Suprapubic skin (tissue), 4 donors: ENCODE measurements at regions not wholly inside any gene's neighbourhood (a gene's known extent, or its start where the extent isn't known, plus 50 kb on each side); places are given as distances from the start of the nearest gene placed in this dataset.

Source experiments
- DNase-seq, 2 donors: peaks; one replicate each; pipeline ENCODE4 v3.0.0-alpha.2; 2019; ENCODE audit warnings: low spot score in 2 of 2
- H3K27ac ChIP-seq: fragments of 200-600 bp; sonication (generic); one replicate; pipeline ENCODE4 v1.5.1; 2019
- H3K27me3 ChIP-seq: fragments of 200-600 bp; sonication (generic); one replicate; pipeline ENCODE4 v1.5.1; 2019
- H3K36me3 ChIP-seq: fragments of 200-600 bp; sonication (generic); one replicate; pipeline ENCODE4 v1.5.1; 2019
- H3K4me1 ChIP-seq: fragments of 200-600 bp; sonication (generic); one replicate; pipeline ENCODE4 v1.5.1; 2019
- H3K4me3 ChIP-seq: fragments of 200-600 bp; sonication (generic); one replicate; pipeline ENCODE4 v1.5.1; 2019; ENCODE audit warnings: mild to moderate bottlenecking
- H3K9me3 ChIP-seq: fragments of 200-600 bp; sonication (generic); one replicate; pipeline ENCODE4 v1.5.1; 2019
- EP300 ChIP-seq: sonication (generic); formaldehyde crosslinking; IDR thresholded peaks from one replicate; pipeline ENCODE4 v1.6.1; 2017; ENCODE audit warnings: antibody characterized with exemption
- POLR2A ChIP-seq, 2 donors: fragments of 450-650 bp; IDR thresholded peaks; one replicate each; pipeline ENCODE4 v1.6.1; 2017; ENCODE audit warnings: antibody characterized with exemption in 2 of 2, mild to moderate bottlenecking in 2 of 2, moderate library complexity in 2 of 2
- POLR2AphosphoS5 ChIP-seq, 3 donors: sonication (generic); formaldehyde crosslinking; IDR thresholded peaks; one replicate each; pipeline ENCODE4 v1.6.1; 2017; ENCODE audit warnings: antibody characterized with exemption in 3 of 3
- WGBS: methylation state at CpG from one replicate; pipeline ENCODE4 v1.1.5; 2018; 5-methylcytosine and 5-hydroxymethylcytosine counted together
- TF ChIP-seq, protein P1 (sequence below), 2 donors: fragments of 200-600 bp in 1 of 2; fragments of 450-650 bp in 1 of 2; sonication (generic) in 1 of 2; IDR thresholded peaks; one replicate each; pipeline ENCODE4 v1.5.1; 2016 to 2019; ENCODE audit warnings: antibody characterized with exemption in 2 of 2, mild to moderate bottlenecking in 1 of 2, moderate library complexity in 1 of 2

- DNase-seq: peak; percentile 56 to 74
- no peak overlapping the region for H3K4me3 ChIP-seq
- no peak overlapping the region for H3K27ac ChIP-seq
- peaks cover 68% of the 10 kb centered on the region for H3K36me3 ChIP-seq
- H3K4me1 ChIP-seq: peaks cover 5% of the 10 kb centered on the region
- WGBS: 95% methylated on average over 12 of the region's 12 CpGs
- no peaks in the 10 kb centered on the region for H3K9me3 ChIP-seq
- TF ChIP-seq POLR2AphosphoS5 (IDR thresholded peaks at IDR 0.05): no peak
- TF ChIP-seq, protein P1, sequence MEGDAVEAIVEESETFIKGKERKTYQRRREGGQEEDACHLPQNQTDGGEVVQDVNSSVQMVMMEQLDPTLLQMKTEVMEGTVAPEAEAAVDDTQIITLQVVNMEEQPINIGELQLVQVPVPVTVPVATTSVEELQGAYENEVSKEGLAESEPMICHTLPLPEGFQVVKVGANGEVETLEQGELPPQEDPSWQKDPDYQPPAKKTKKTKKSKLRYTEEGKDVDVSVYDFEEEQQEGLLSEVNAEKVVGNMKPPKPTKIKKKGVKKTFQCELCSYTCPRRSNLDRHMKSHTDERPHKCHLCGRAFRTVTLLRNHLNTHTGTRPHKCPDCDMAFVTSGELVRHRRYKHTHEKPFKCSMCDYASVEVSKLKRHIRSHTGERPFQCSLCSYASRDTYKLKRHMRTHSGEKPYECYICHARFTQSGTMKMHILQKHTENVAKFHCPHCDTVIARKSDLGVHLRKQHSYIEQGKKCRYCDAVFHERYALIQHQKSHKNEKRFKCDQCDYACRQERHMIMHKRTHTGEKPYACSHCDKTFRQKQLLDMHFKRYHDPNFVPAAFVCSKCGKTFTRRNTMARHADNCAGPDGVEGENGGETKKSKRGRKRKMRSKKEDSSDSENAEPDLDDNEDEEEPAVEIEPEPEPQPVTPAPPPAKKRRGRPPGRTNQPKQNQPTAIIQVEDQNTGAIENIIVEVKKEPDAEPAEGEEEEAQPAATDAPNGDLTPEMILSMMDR (IDR thresholded peaks at IDR 0.05): no peak
- TF ChIP-seq POLR2A (IDR thresholded peaks at IDR 0.05): no peak
- no peak for TF ChIP-seq EP300
- no peaks in the 10 kb centered on the region for H3K27me3 ChIP-seq
Measured at GRCh38 chr17:77496401-77496801, 355.6 kb downstream of the SEC14L1 start.

DNA sequence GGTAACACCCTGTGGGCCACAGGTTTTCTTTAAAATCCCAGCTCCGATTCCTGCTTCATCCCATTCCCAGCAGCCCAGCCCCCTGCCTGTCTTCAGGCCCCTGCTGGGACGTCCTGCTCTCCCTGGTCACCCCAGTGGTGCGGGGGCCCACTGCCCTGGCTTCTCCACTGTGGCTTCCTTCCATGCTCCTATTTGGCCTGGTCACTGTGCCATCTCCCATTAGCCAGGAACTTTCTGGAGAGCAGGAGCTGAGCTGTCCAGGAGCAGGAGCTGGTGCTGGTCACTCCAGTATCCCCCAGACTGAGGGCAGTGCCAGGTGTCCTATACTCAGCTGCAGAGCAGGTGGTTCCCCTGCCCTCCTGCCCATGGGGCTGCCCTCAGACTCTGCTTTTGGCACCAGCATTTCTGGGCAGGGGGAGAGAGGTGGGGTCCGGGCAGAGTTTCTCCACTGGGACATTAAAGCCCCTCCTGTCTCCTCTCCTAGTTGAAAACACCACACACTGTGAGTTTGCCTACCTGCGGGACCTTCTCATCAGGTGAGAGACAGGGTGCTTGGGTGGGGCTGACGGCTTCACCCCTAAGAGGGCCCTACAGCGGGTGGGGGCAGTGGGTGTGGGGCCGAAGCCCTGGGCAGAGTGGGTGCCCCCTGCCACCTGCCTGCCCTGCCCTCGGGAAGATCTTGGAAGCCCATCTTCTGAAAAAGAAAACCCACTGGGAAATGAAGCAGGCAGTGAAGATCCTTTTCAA, 356.2 kb downstream of the SEC14L1 start:
- Histone ChIP-seq H3K36me3 (peaks cover 63% of the 10 kb centered on the region), H3K27me3 (no peaks in the 10 kb centered on the region), H3K27ac (no peak overlapping the region), H3K9me3 (no peaks in the 10 kb centered on the region), H3K4me1 (peaks cover 5% of the 10 kb centered on the region), H3K4me3 (no peak overlapping the region)
- DNase-seq: peak; percentile 44 to 74
- WGBS: 98% methylated on average over 6 of the region's 9 CpGs
- TF ChIP-seq EP300 (no peak), POLR2A (IDR thresholded peaks at IDR 0.05) (no peak), POLR2AphosphoS5 (IDR thresholded peaks at IDR 0.05) (no peak)
- TF ChIP-seq, protein P1 (IDR thresholded peaks at IDR 0.05): no peak

DNA sequence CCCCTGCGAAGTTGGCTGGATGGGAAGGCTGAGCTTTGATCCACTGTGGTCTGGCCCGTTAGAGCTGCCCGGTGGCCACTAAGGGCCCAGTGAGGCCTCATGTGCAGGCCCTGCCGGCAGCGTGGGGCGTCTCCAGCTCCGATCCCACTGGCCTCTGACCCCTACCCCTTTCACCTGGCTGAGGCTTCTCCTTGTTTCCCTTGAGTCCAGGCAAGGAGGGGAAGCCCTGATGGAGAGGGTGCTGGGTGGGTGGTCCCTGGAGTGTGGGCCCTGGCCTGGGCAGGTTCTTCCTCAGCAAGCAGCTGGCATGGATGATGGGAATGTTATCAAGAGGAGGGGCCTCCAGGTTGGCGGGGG, 356.8 kb downstream of the SEC14L1 start:
- Histone ChIP-seq H3K4me3 (no peak overlapping the region), H3K36me3 (peaks cover 58% of the 10 kb centered on the region), H3K9me3 (no peaks in the 10 kb centered on the region), H3K4me1 (peaks cover 5% of the 10 kb centered on the region), H3K27ac (no peak overlapping the region), H3K27me3 (no peaks in the 10 kb centered on the region)
- DNase-seq: peak; percentile 46 to 63
- TF ChIP-seq POLR2AphosphoS5 (IDR thresholded peaks at IDR 0.05): no peak
- TF ChIP-seq EP300: no peak
- TF ChIP-seq POLR2A (IDR thresholded peaks at IDR 0.05): no peak
- TF ChIP-seq, protein P1 (IDR thresholded peaks at IDR 0.05): no peak
- WGBS: 100% methylated on average over 4 of the region's 8 CpGs

DNA sequence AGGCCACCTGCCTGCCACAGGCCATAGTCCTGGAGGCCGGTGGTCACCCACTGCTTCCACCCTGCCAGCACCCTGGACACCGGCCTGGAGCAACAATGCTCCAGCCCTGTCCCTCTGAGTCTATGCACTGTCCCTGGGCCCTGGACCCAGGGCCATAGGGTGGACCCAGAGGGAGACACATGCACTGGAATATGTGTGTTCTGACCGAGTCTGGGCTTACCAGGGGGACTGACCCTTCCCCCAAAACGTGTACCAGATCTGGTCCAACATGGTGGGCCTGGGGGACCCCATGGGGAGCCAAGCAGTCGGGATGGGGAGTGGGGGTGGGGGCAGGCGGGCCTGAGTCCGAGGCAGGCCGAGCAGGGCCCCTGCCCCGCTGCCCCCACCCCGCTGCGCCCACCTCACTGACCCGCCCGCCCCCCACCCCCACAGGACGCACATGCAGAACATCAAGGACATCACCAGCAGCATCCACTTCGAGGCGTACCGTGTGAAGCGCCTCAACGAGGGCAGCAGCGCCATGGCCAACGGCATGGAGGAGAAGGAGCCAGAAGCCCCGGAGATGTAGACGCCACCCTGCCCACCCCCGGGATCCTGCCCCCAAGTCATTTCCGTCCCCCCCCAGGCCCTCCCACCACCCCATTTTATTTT, 357.4 kb downstream of the SEC14L1 start:
- Histone ChIP-seq H3K9me3 (no peaks in the 10 kb centered on the region), H3K27ac (no peak overlapping the region), H3K27me3 (no peaks in the 10 kb centered on the region), H3K4me3 (no peak overlapping the region), H3K36me3 (peaks cover 51% of the 10 kb centered on the region), H3K4me1 (peaks cover 5% of the 10 kb centered on the region)
- TF ChIP-seq POLR2AphosphoS5 (IDR thresholded peaks at IDR 0.05) (no peak), EP300 (no peak)
- TF ChIP-seq, protein P1 (IDR thresholded peaks at IDR 0.05): no peak
- 86% methylated on average over 14 of the region's 25 CpGs for WGBS
- peak; percentile 57 to 60 for DNase-seq

- WGBS: 89% methylated on average over 19 of the region's 28 CpGs
Measured at GRCh38 chr17:77498791-77499698, 358.3 kb downstream of the SEC14L1 start.

More at GRCh38 chr17:77498791-77499698, 358.3 kb downstream of the SEC14L1 start:
- peaks cover 48% of the 10 kb centered on the region for H3K36me3 ChIP-seq
- no peak for TF ChIP-seq POLR2AphosphoS5 (IDR thresholded peaks at IDR 0.05)
- TF ChIP-seq POLR2A (IDR thresholded peaks at IDR 0.05): no peak
- no peak for TF ChIP-seq EP300
- TF ChIP-seq, protein P1 (IDR thresholded peaks at IDR 0.05): no peak
- no peaks in the 10 kb centered on the region for H3K27me3 ChIP-seq
- no peak overlapping the region for H3K27ac ChIP-seq
- no peak overlapping the region for H3K4me3 ChIP-seq
- peak; percentile 50 to 72 for DNase-seq
- H3K4me1 ChIP-seq: peaks cover 5% of the 10 kb centered on the region
- H3K9me3 ChIP-seq: no peaks in the 10 kb centered on the region
